Thyroid gland (tissue), 4 donors: ENCODE measurements at regions not wholly inside any gene's neighbourhood (a gene's known extent, or its start where the extent isn't known, plus 50 kb on each side); places are given as distances from the start of the nearest gene placed in this dataset.

Experiments used
- CTCF ChIP-seq, 6 experiments: fragments of 200-600 bp in 3 of 6; fragments of 450-650 bp in 3 of 6; sonication (generic) in 3 of 6; IDR thresholded peaks; one replicate each; pipeline ENCODE4 v1.5.1; 2016 to 2019; ENCODE audit warnings: antibody characterized with exemption in 6 of 6, mild to moderate bottlenecking in 2 of 6, inconsistent platforms in 1 of 6, moderate library complexity in 1 of 6
- POLR2A ChIP-seq, 2 donors: fragments of 450-650 bp; IDR thresholded peaks; one replicate each; pipeline ENCODE4 v1.6.1; 2017; ENCODE audit warnings: antibody characterized with exemption in 2 of 2, mild to moderate bottlenecking in 2 of 2, moderate library complexity in 1 of 2

- TF ChIP-seq CTCF (IDR thresholded peaks at IDR 0.05) (no peak), POLR2A (IDR thresholded peaks at IDR 0.05) (no peak)
Measured at GRCh38 chr17:68710976-68711375, 109.8 kb upstream of the FAM20A start.
